IMR-90 (cell line): ENCODE measurements at regions not wholly inside any gene's neighbourhood (a gene's known extent, or its start where the extent isn't known, plus 50 kb on each side); places are given as distances from the start of the nearest gene placed in this dataset.

ENCODE experiments used
- ATAC-seq: fragments of 200-7000 bp; cut with Tn5 transposase; 2 replicates; pipeline ENCODE4 v1.9.1; 2020; ENCODE audit warnings: low read depth, mild to moderate bottlenecking, moderate library complexity
- BruUV-seq: library from RNA; stranded (reverse); fragments of 400-500 nt; replicated peaks from 2 replicates; lab custom pipeline; 2021; lab: Mats Ljungman, UMichigan
- CTCF ChIA-PET: fragments of 300-600 bp; formaldehyde crosslinking; extraction: SDS; loops from one replicate; lab custom pipeline; 2021; ENCODE audit warnings: antibody characterized with exemption; lab: Yijun Ruan, JAX
- POLR2A ChIA-PET: fragments of 300-600 bp; sonication (Branson Sonifier 250); formaldehyde crosslinking; loops from one replicate; lab custom pipeline; 2022; ENCODE audit warnings: antibody characterized with exemption; ENCODE audit not compliant: unreplicated experiment; lab: Charles Lee
- DNase-seq: peaks from one replicate; pipeline ENCODE4 v3.0.0; 2013
- H2AFZ ChIP-seq: replicated peaks from 2 replicates; pipeline ENCODE3; 2013; ENCODE audit warnings: low read length, mild to moderate bottlenecking; ENCODE audit not compliant: poor library complexity
- H2AK5ac ChIP-seq: 2 replicates; pipeline ENCODE4 v1.6.1; 2013; ENCODE audit warnings: low read depth, low read length, inconsistent platforms
- H2AK9ac ChIP-seq: replicated peaks from 2 replicates; pipeline ENCODE3; 2013; ENCODE audit warnings: mild to moderate bottlenecking, low read depth, low read length, moderate library complexity; ENCODE audit not compliant: poor library complexity
- H2BK120ac ChIP-seq: 2 replicates; pipeline ENCODE4 v1.6.1; 2013; ENCODE audit warnings: low read depth, low read length, inconsistent platforms
- H2BK15ac ChIP-seq: 3 replicates; pipeline ENCODE4 v1.6.1; 2013; ENCODE audit warnings: low read depth, low read length, inconsistent platforms
- H2BK20ac ChIP-seq: 2 replicates; pipeline ENCODE4 v1.6.1; 2013; ENCODE audit warnings: low read depth, mild to moderate bottlenecking, inconsistent platforms, low read length, moderate library complexity
- H2BK5ac ChIP-seq: 2 replicates; pipeline ENCODE4 v1.6.1; 2013; ENCODE audit warnings: mild to moderate bottlenecking, low read depth, low read length, inconsistent platforms; ENCODE audit not compliant: poor library complexity, severe bottlenecking
- H3K14ac ChIP-seq: replicated peaks from 2 replicates; pipeline ENCODE4 v1.6.1; 2013; ENCODE audit warnings: low read depth, low read length, inconsistent platforms
- H3K18ac ChIP-seq: 2 replicates; pipeline ENCODE4 v1.6.1; 2013; ENCODE audit warnings: low read depth, low read length, control low read depth
- H3K23ac ChIP-seq: 2 replicates; pipeline ENCODE4 v1.6.1; 2013; ENCODE audit warnings: low read depth, low read length, inconsistent platforms
- H3K27ac ChIP-seq: 2 replicates; pipeline ENCODE4 v1.5.1; 2013; ENCODE audit warnings: mild to moderate bottlenecking, control low read depth, low read length; ENCODE audit not compliant: insufficient read depth
- H3K27me3 ChIP-seq: 2 replicates; pipeline ENCODE4 v1.6.1; 2013; ENCODE audit warnings: low read length; ENCODE audit not compliant: control insufficient read depth, insufficient read depth
- H3K36me3 ChIP-seq: 2 replicates; pipeline ENCODE4 v1.6.1; 2013; ENCODE audit warnings: low read length, mixed read lengths; ENCODE audit not compliant: control insufficient read depth, insufficient read depth
- H3K4ac ChIP-seq: 2 replicates; pipeline ENCODE4 v1.6.1; 2013; ENCODE audit warnings: low read depth, low read length, inconsistent platforms
- H3K4me1 ChIP-seq: 2 replicates; pipeline ENCODE4 v1.6.1; 2013; ENCODE audit warnings: low read length, mixed read lengths; ENCODE audit not compliant: control insufficient read depth, insufficient read depth
- H3K4me2 ChIP-seq: 2 replicates; pipeline ENCODE4 v1.6.1; 2013; ENCODE audit warnings: low read depth, mild to moderate bottlenecking, control low read depth, low read length, moderate library complexity
- H3K4me3 ChIP-seq: 2 replicates; pipeline ENCODE4 v1.5.1; 2013; ENCODE audit warnings: low read depth, mild to moderate bottlenecking, control low read depth, low read length, moderate library complexity; ENCODE audit not compliant: insufficient read depth
- H3K56ac ChIP-seq: 2 replicates; pipeline ENCODE4 v1.6.1; 2013; ENCODE audit warnings: low read length, inconsistent platforms; ENCODE audit not compliant: insufficient read depth; ENCODE audit errors: extremely low read depth
- H3K79me1 ChIP-seq, 2 experiments: 2 replicates each; pipeline ENCODE4 v1.6.1; 2013; ENCODE audit warnings: low read length in 2 of 2, inconsistent platforms in 1 of 2, low read depth in 1 of 2
- H3K9ac ChIP-seq: 2 replicates; pipeline ENCODE4 v1.6.1; 2013; ENCODE audit warnings: low read depth, low read length, control low read depth
- H3K9me1 ChIP-seq: 2 replicates; pipeline ENCODE4 v1.6.1; 2013; ENCODE audit warnings: low read length, inconsistent platforms; ENCODE audit not compliant: insufficient read depth
- H3K9me3 ChIP-seq: 2 replicates; pipeline ENCODE4 v1.6.1; 2013; ENCODE audit warnings: low read length; ENCODE audit not compliant: control insufficient read depth, insufficient read depth
- H4K20me1 ChIP-seq: 2 replicates; pipeline ENCODE4 v1.6.1; 2013; ENCODE audit warnings: low read length, inconsistent platforms; ENCODE audit not compliant: insufficient read depth
- H4K5ac ChIP-seq: 2 replicates; pipeline ENCODE4 v1.6.1; 2013; ENCODE audit warnings: mild to moderate bottlenecking, low read depth, low read length, control low read depth
- H4K8ac ChIP-seq, 2 experiments: 2 replicates each; pipeline ENCODE4 v1.6.1; 2013; ENCODE audit warnings: low read depth in 2 of 2, low read length in 2 of 2, control low read depth in 1 of 2, inconsistent platforms in 1 of 2
- H4K91ac ChIP-seq: 2 replicates; pipeline ENCODE4 v1.6.1; 2013; ENCODE audit warnings: low read depth, low read length, inconsistent platforms; ENCODE audit not compliant: insufficient read depth
- BHLHE40 ChIP-seq: fragments of 150-350 bp; IDR thresholded peaks from 2 replicates; pipeline ENCODE4 v1.6.1; 2016; ENCODE audit warnings: mild to moderate bottlenecking, low read depth, low read length
- CEBPB ChIP-seq: IDR thresholded peaks from 2 replicates; pipeline ENCODE4 v1.6.1; 2012; ENCODE audit warnings: low read depth, low read length, improper control_type of control experiment
- CHD1 ChIP-seq: IDR thresholded peaks from 2 replicates; pipeline ENCODE4 v1.6.1; 2012; ENCODE audit warnings: low read depth, low read length, improper control_type of control experiment
- CTCF ChIP-seq: conservative IDR thresholded peaks from 2 replicates; pipeline ENCODE4 v1.5.1; 2012; ENCODE audit warnings: mild to moderate bottlenecking, low read depth, low read length, improper control_type of control experiment
- ELK1 ChIP-seq: fragments of 150-350 bp; IDR thresholded peaks from 2 replicates; pipeline ENCODE4 v1.6.1; 2016; ENCODE audit warnings: low read depth, mild to moderate bottlenecking, low read length, moderate library complexity, borderline replicate concordance
- FOS ChIP-seq: fragments of 150-350 bp; IDR thresholded peaks from 2 replicates; pipeline ENCODE4 v1.6.1; 2016; ENCODE audit warnings: low read depth, low read length
- MAFK ChIP-seq: IDR thresholded peaks from 2 replicates; pipeline ENCODE4 v1.6.1; 2012; ENCODE audit warnings: low read depth, low read length, improper control_type of control experiment
- MAZ ChIP-seq: IDR thresholded peaks from 2 replicates; pipeline ENCODE4 v1.6.1; 2012; ENCODE audit warnings: low read depth, mild to moderate bottlenecking, low read length, improper control_type of control experiment, moderate library complexity, borderline replicate concordance
- MXI1 ChIP-seq: IDR thresholded peaks from 2 replicates; pipeline ENCODE4 v1.6.1; 2012; ENCODE audit warnings: low read depth, mild to moderate bottlenecking, low read length, moderate library complexity, borderline replicate concordance
- NFE2L2 ChIP-seq: fragments of 150-350 bp; IDR thresholded peaks from 2 replicates; pipeline ENCODE4 v1.6.1; 2016; ENCODE audit warnings: low read depth, mild to moderate bottlenecking, low read length
- POLR2A ChIP-seq: IDR thresholded peaks from 2 replicates; pipeline ENCODE4 v1.6.1; 2012; ENCODE audit warnings: mild to moderate bottlenecking, low read depth, low read length
- RAD21 ChIP-seq: IDR thresholded peaks from 2 replicates; pipeline ENCODE4 v1.6.1; 2012; ENCODE audit warnings: low read length, improper control_type of control experiment
- RCOR1 ChIP-seq: IDR thresholded peaks from 2 replicates; pipeline ENCODE4 v1.6.1; 2012; ENCODE audit warnings: mild to moderate bottlenecking, low read length, improper control_type of control experiment; ENCODE audit not compliant: insufficient replicate concordance
- RFX5 ChIP-seq: IDR thresholded peaks from 2 replicates; pipeline ENCODE4 v1.8.0; 2012; ENCODE audit warnings: low read depth, mild to moderate bottlenecking, low read length, moderate library complexity
- SMC3 ChIP-seq: fragments of 150-350 bp; IDR thresholded peaks from 2 replicates; pipeline ENCODE4 v1.6.1; 2016; ENCODE audit warnings: low read depth, mild to moderate bottlenecking, antibody characterized with exemption, low read length, moderate library complexity
- USF2 ChIP-seq: fragments of 150-350 bp; IDR thresholded peaks from 2 replicates; pipeline ENCODE4 v1.6.1; 2017; ENCODE audit warnings: mild to moderate bottlenecking, antibody characterized with exemption, low read length, low read depth
- WGBS, 2 experiments: methylation state at CpG; one replicate each; pipeline versions ENCODE4 v1.1.5 to v1.1.7; 2013; ENCODE audit warnings: missing lambda C conversion rate in 2 of 2; ENCODE audit not compliant: insufficient read length in 1 of 2; ENCODE audit errors: extremely low coverage in 2 of 2; 5-methylcytosine and 5-hydroxymethylcytosine counted together
- dilution Hi-C: fragments of 300-500 bp; cut with HindIII; formaldehyde crosslinking; loops from one replicate; pipeline ENCODE4 v1.14.3; 2018; ENCODE audit warnings: low sequenced_read_pairs; ENCODE audit not compliant: unreplicated experiment
- in situ Hi-C: fragments of 300-500 bp; cut with MboI; formaldehyde crosslinking; loops from 3 replicates; pipeline ENCODE4 v1.14.3; 2019; ENCODE audit warnings: low sequenced_read_pairs, inconsistent platforms, mixed read lengths
- intact Hi-C: fragments of 100-400 bp; cut with micrococcal nuclease; formaldehyde crosslinking; loops from 2 replicates; pipeline ENCODE4 v1.10.0; 2022

- no peak overlapping the region for H3K23ac ChIP-seq
- H3K56ac ChIP-seq, result no peak overlapping the region
- no peak overlapping the region for H3K4me3 ChIP-seq
- no peak overlapping the region for H3K4ac ChIP-seq
- DNase-seq, result no peak
- no peaks in the 10 kb centered on the region for H3K4me1 ChIP-seq
- H2BK5ac ChIP-seq, result no peak overlapping the region
- H2AK9ac ChIP-seq, result no peak overlapping the region
- H3K14ac ChIP-seq, result no peak overlapping the region
- H4K20me1 ChIP-seq, result no peaks in the 10 kb centered on the region
- no peak overlapping the region for H3K9ac ChIP-seq
- H3K9me3 ChIP-seq, result no peaks in the 10 kb centered on the region
- no peak overlapping the region for H3K4me2 ChIP-seq
- WGBS, 2 experiments, result no CpG with 5 or more reads among the region's 1 CpG
- no peaks in the 10 kb centered on the region for H3K36me3 ChIP-seq
- no peaks in the 10 kb centered on the region for H3K9me1 ChIP-seq
- CTCF ChIA-PET, result no interaction called here
- in situ Hi-C loops (no loop called here), intact Hi-C loops (no loop called here), dilution Hi-C loops (no loop called here)
- H3K27ac ChIP-seq, result no peak overlapping the region
- no peak overlapping the region for H4K8ac ChIP-seq
- BruUV-seq, result no TSS peak
- H2BK120ac ChIP-seq, result no peak overlapping the region
- no peak overlapping the region for H2AFZ ChIP-seq
- no peak overlapping the region for H4K91ac ChIP-seq
- no peak for TF ChIP-seq BHLHE40
- no peak for TF ChIP-seq ELK1
- TF ChIP-seq CEBPB, result no peak
- TF ChIP-seq CTCF, result no peak
- no peak for TF ChIP-seq RFX5
- TF ChIP-seq CHD1, result no peak
- no peak for TF ChIP-seq MAFK
- TF ChIP-seq FOS, result no peak
- no peak for TF ChIP-seq POLR2A
- no peak for TF ChIP-seq SMC3
- TF ChIP-seq MXI1, result no peak
- no peak for TF ChIP-seq USF2
- TF ChIP-seq RCOR1, result no peak
- TF ChIP-seq MAZ, result no peak
- TF ChIP-seq RAD21, result no peak
- TF ChIP-seq NFE2L2, result no peak
- no peak overlapping the region for H2AK5ac ChIP-seq
- H3K18ac ChIP-seq, result no peak overlapping the region
- H3K27me3 ChIP-seq, result no peaks in the 10 kb centered on the region
- H2BK20ac ChIP-seq, result no peak overlapping the region
- H2BK15ac ChIP-seq, result no peak overlapping the region
- POLR2A ChIA-PET, result no interaction called here
- no peak overlapping the region for H4K5ac ChIP-seq
- no peak for ATAC-seq
- no peaks in the 10 kb centered on the region for H3K79me1 ChIP-seq
These were observed 586.5 kb upstream of the EPHA7 start for GRCh38 chr6:94005835-94006234.
